ENCODE measurements at regions not wholly inside any gene's neighbourhood (a gene's known extent, or its start where the extent isn't known, plus 50 kb on each side); places are given as distances from the start of the nearest gene placed in this dataset.
"Not testable (repeated sequence)": the region's sequence is repeated elsewhere in the genome, so short reads cannot be mapped to it uniquely, and the experiment has no call there.

- Histone ChIP-seq H3K4me3 (ENCODE audit: low read length) (no peak overlapping the region), H3K4me2 (ENCODE audit: low read length) (no peak overlapping the region), H3K9ac (ENCODE audit: low read depth, low read length) (no peak overlapping the region), H3K27me3 (ENCODE audit: control insufficient read depth, insufficient read depth, low read length) (no peaks in the 10 kb centered on the region), H3K9me3 (replicated peaks; ENCODE audit: low read length) (peaks cover 4% of the 10 kb centered on the region), H3K4me1 (ENCODE audit: control insufficient read depth, insufficient read depth, low read length) (no peaks in the 10 kb centered on the region), H3K36me3 (ENCODE audit: insufficient read depth, low read length) (no peaks in the 10 kb centered on the region)
Measured at GRCh38 chr2:107112561-107112960, 226.6 kb upstream of the ST6GAL2 start.

GRCh38 chr2:107128381-107128780 lies 242.4 kb upstream of the ST6GAL2 start:
- Histone ChIP-seq H3K27me3 (ENCODE audit: control insufficient read depth, insufficient read depth, low read length) (no peaks in the 10 kb centered on the region), H3K4me3 (ENCODE audit: low read length) (no peak overlapping the region), H3K4me2 (ENCODE audit: low read length) (no peak overlapping the region), H3K4me1 (ENCODE audit: control insufficient read depth, insufficient read depth, low read length) (no peaks in the 10 kb centered on the region), H3K9me3 (replicated peaks; ENCODE audit: low read length) (no peaks in the 10 kb centered on the region), H3K9ac (ENCODE audit: low read depth, low read length) (no peak overlapping the region), H3K36me3 (ENCODE audit: insufficient read depth, low read length) (no peaks in the 10 kb centered on the region)

GRCh38 chr2:107132070-107132469 lies 246.1 kb upstream of the ST6GAL2 start:
- no peaks in the 10 kb centered on the region for H3K27me3 ChIP-seq (ENCODE audit: control insufficient read depth, insufficient read depth, low read length)
- no peak overlapping the region for H3K4me3 ChIP-seq (ENCODE audit: low read length)
- H3K9ac ChIP-seq (ENCODE audit: low read depth, low read length): no peak overlapping the region

GRCh38 chr2:107132746-107133145 lies 246.8 kb upstream of the ST6GAL2 start:
- H3K4me1 ChIP-seq (ENCODE audit: control insufficient read depth, insufficient read depth, low read length): no peaks in the 10 kb centered on the region
- no peaks in the 10 kb centered on the region for H3K27me3 ChIP-seq (ENCODE audit: control insufficient read depth, insufficient read depth, low read length)
- H3K4me3 ChIP-seq (ENCODE audit: low read length): no peak overlapping the region
- no peak overlapping the region for H3K4me2 ChIP-seq (ENCODE audit: low read length)
- no peaks in the 10 kb centered on the region for H3K36me3 ChIP-seq (ENCODE audit: insufficient read depth, low read length)
- peaks cover 2% of the 10 kb centered on the region for H3K9me3 ChIP-seq (replicated peaks; ENCODE audit: low read length)
- H3K9ac ChIP-seq (ENCODE audit: low read depth, low read length): no peak overlapping the region

More at GRCh38 chr2:107132070-107132469, 246.1 kb upstream of the ST6GAL2 start:
- H3K4me1 ChIP-seq (ENCODE audit: control insufficient read depth, insufficient read depth, low read length): no peaks in the 10 kb centered on the region
- H3K9me3 ChIP-seq (replicated peaks; ENCODE audit: low read length): no peaks in the 10 kb centered on the region
- H3K4me2 ChIP-seq (ENCODE audit: low read length): no peak overlapping the region
- H3K36me3 ChIP-seq (ENCODE audit: insufficient read depth, low read length): no peaks in the 10 kb centered on the region

- H3K4me3 ChIP-seq (ENCODE audit: low read length): no peak overlapping the region
- no peaks in the 10 kb centered on the region for H3K36me3 ChIP-seq (ENCODE audit: insufficient read depth, low read length)
- H3K27me3 ChIP-seq (ENCODE audit: control insufficient read depth, insufficient read depth, low read length): no peaks in the 10 kb centered on the region
- H3K9ac ChIP-seq (ENCODE audit: low read depth, low read length): no peak overlapping the region
- peaks cover 3% of the 10 kb centered on the region for H3K9me3 ChIP-seq (replicated peaks; ENCODE audit: low read length)
- H3K4me1 ChIP-seq (ENCODE audit: control insufficient read depth, insufficient read depth, low read length): no peaks in the 10 kb centered on the region
- H3K4me2 ChIP-seq (ENCODE audit: low read length): no peak overlapping the region
Measured at GRCh38 chr2:107133412-107133811, 247.4 kb upstream of the ST6GAL2 start.

- Histone ChIP-seq H3K9me3 (replicated peaks; ENCODE audit: low read length) (peaks cover 3% of the 10 kb centered on the region), H3K9ac (ENCODE audit: low read depth, low read length) (no peak overlapping the region), H3K36me3 (ENCODE audit: insufficient read depth, low read length) (no peaks in the 10 kb centered on the region)
Measured at GRCh38 chr2:107136733-107137132, 250.8 kb upstream of the ST6GAL2 start.

GRCh38 chr2:107137706-107138105 lies 251.7 kb upstream of the ST6GAL2 start:
- Histone ChIP-seq H3K9me3 (replicated peaks; ENCODE audit: low read length) (peaks cover 3% of the 10 kb centered on the region), H3K4me2 (ENCODE audit: low read length) (no peak overlapping the region), H3K36me3 (ENCODE audit: insufficient read depth, low read length) (no peaks in the 10 kb centered on the region), H3K4me1 (ENCODE audit: control insufficient read depth, insufficient read depth, low read length) (no peaks in the 10 kb centered on the region), H3K27me3 (ENCODE audit: control insufficient read depth, insufficient read depth, low read length) (no peaks in the 10 kb centered on the region), H3K4me3 (ENCODE audit: low read length) (no peak overlapping the region), H3K9ac (ENCODE audit: low read depth, low read length) (no peak overlapping the region)

More at GRCh38 chr2:107136733-107137132, 250.8 kb upstream of the ST6GAL2 start:
- Histone ChIP-seq H3K4me2 (ENCODE audit: low read length) (no peak overlapping the region), H3K4me1 (ENCODE audit: control insufficient read depth, insufficient read depth, low read length) (no peaks in the 10 kb centered on the region), H3K4me3 (ENCODE audit: low read length) (no peak overlapping the region), H3K27me3 (ENCODE audit: control insufficient read depth, insufficient read depth, low read length) (no peaks in the 10 kb centered on the region)

- Histone ChIP-seq H3K9ac (ENCODE audit: low read depth, low read length) (no peak overlapping the region), H3K4me1 (ENCODE audit: control insufficient read depth, insufficient read depth, low read length) (no peaks in the 10 kb centered on the region), H3K36me3 (ENCODE audit: insufficient read depth, low read length) (no peaks in the 10 kb centered on the region), H3K4me2 (ENCODE audit: low read length) (no peak overlapping the region), H3K9me3 (replicated peaks; ENCODE audit: low read length) (no peaks in the 10 kb centered on the region), H3K4me3 (ENCODE audit: low read length) (no peak overlapping the region), H3K27me3 (ENCODE audit: control insufficient read depth, insufficient read depth, low read length) (no peaks in the 10 kb centered on the region)
Measured at GRCh38 chr2:107146181-107146580, 260.2 kb upstream of the ST6GAL2 start.

- H3K4me3 ChIP-seq (ENCODE audit: low read length); H3K4me2 ChIP-seq (ENCODE audit: low read length); H3K9ac ChIP-seq (ENCODE audit: low read depth, low read length); H3K27me3 ChIP-seq (ENCODE audit: control insufficient read depth, insufficient read depth, low read length); H3K9me3 ChIP-seq (replicated peaks; ENCODE audit: low read length); H3K4me1 ChIP-seq (ENCODE audit: control insufficient read depth, insufficient read depth, low read length); H3K36me3 ChIP-seq (ENCODE audit: insufficient read depth, low read length): not testable (repeated sequence)
Measured at GRCh38 chr2:107146645-107147044, 260.7 kb upstream of the ST6GAL2 start.

- no peaks in the 10 kb centered on the region for H3K4me1 ChIP-seq (ENCODE audit: control insufficient read depth, insufficient read depth, low read length)
- no peak overlapping the region for H3K9ac ChIP-seq (ENCODE audit: low read depth, low read length)
- no peak overlapping the region for H3K4me2 ChIP-seq (ENCODE audit: low read length)
- H3K36me3 ChIP-seq (ENCODE audit: insufficient read depth, low read length): no peaks in the 10 kb centered on the region
- H3K9me3 ChIP-seq (replicated peaks; ENCODE audit: low read length): no peaks in the 10 kb centered on the region
- H3K27me3 ChIP-seq (ENCODE audit: control insufficient read depth, insufficient read depth, low read length): no peaks in the 10 kb centered on the region
- H3K4me3 ChIP-seq (ENCODE audit: low read length): no peak overlapping the region
Measured at GRCh38 chr2:107148055-107148454, 262.1 kb upstream of the ST6GAL2 start.

- Histone ChIP-seq H3K27me3 (ENCODE audit: control insufficient read depth, insufficient read depth, low read length) (no peaks in the 10 kb centered on the region), H3K36me3 (ENCODE audit: insufficient read depth, low read length) (no peaks in the 10 kb centered on the region), H3K4me1 (ENCODE audit: control insufficient read depth, insufficient read depth, low read length) (no peaks in the 10 kb centered on the region), H3K4me2 (ENCODE audit: low read length) (no peak overlapping the region), H3K4me3 (ENCODE audit: low read length) (no peak overlapping the region), H3K9ac (ENCODE audit: low read depth, low read length) (no peak overlapping the region), H3K9me3 (replicated peaks; ENCODE audit: low read length) (no peaks in the 10 kb centered on the region)
Measured at GRCh38 chr2:107148496-107148895, 262.5 kb upstream of the ST6GAL2 start.

- H3K36me3 ChIP-seq (ENCODE audit: insufficient read depth, low read length): no peaks in the 10 kb centered on the region
- H3K9me3 ChIP-seq (replicated peaks; ENCODE audit: low read length): no peaks in the 10 kb centered on the region
- H3K4me3 ChIP-seq (ENCODE audit: low read length): no peak overlapping the region
- no peak overlapping the region for H3K4me2 ChIP-seq (ENCODE audit: low read length)
- no peaks in the 10 kb centered on the region for H3K27me3 ChIP-seq (ENCODE audit: control insufficient read depth, insufficient read depth, low read length)
- no peaks in the 10 kb centered on the region for H3K4me1 ChIP-seq (ENCODE audit: control insufficient read depth, insufficient read depth, low read length)
- H3K9ac ChIP-seq (ENCODE audit: low read depth, low read length): no peak overlapping the region
Measured at GRCh38 chr2:107160640-107161239, 274.8 kb upstream of the ST6GAL2 start.

All from skeletal muscle satellite cell (primary cell).